ENCODE measurements at regions not wholly inside any gene's neighbourhood (a gene's known extent, or its start where the extent isn't known, plus 50 kb on each side); places are given as distances from the start of the nearest gene placed in this dataset.

- no peaks in the 10 kb centered on the region for H3K36me3 ChIP-seq
- H3K9me3 ChIP-seq = no peaks in the 10 kb centered on the region
- H3K4me3 ChIP-seq = no peak overlapping the region
- no peak for DNase-seq (ENCODE audit: low spot score in 2 of 2)
- no peaks in the 10 kb centered on the region for H3K27me3 ChIP-seq
- H3K4me1 ChIP-seq = no peaks in the 10 kb centered on the region
- WGBS, 2 donors = 22 to 27% methylated on average over 6 of the region's 6 CpGs
- TF ChIP-seq POLR2A (IDR thresholded peaks at IDR 0.05) = no peak
- TF ChIP-seq CTCF (IDR thresholded peaks at IDR 0.05) = no peak
- no peak for TF ChIP-seq EP300 (IDR thresholded peaks at IDR 0.05)
- H3K27ac ChIP-seq = no peak overlapping the region
These were observed 391.9 kb downstream of the KCTD8 start for GRCh38 chr4:44056721-44057151.

- H3K27me3 ChIP-seq = no peaks in the 10 kb centered on the region
- H3K4me3 ChIP-seq = no peak overlapping the region
- no peaks in the 10 kb centered on the region for H3K4me1 ChIP-seq
- no peaks in the 10 kb centered on the region for H3K36me3 ChIP-seq
- 85 to 86% methylated on average over 6 of the region's 6 CpGs for WGBS, 2 donors
- DNase-seq (ENCODE audit: low spot score in 2 of 2) = no peak
- TF ChIP-seq CTCF (IDR thresholded peaks at IDR 0.05) (no peak), EP300 (IDR thresholded peaks at IDR 0.05) (no peak)
- peaks cover 0 to 5% (median 0%) of the 10 kb centered on the region in 4 donors for H3K9me3 ChIP-seq
- H3K27ac ChIP-seq = no peak overlapping the region
These were observed 377.8 kb downstream of the KCTD8 start for GRCh38 chr4:44070843-44071242.

- no peaks in the 10 kb centered on the region for H3K27me3 ChIP-seq
- no peak for DNase-seq (ENCODE audit: low spot score in 2 of 2)
- peaks cover 0 to 5% (median 0%) of the 10 kb centered on the region in 4 donors for H3K9me3 ChIP-seq
- TF ChIP-seq EP300 (IDR thresholded peaks at IDR 0.05) = no peak
- TF ChIP-seq POLR2A (IDR thresholded peaks at IDR 0.05) = no peak
- TF ChIP-seq CTCF (IDR thresholded peaks at IDR 0.05) = no peak
- 81 to 86% methylated on average over 10 to 12 of the region's 12 CpGs for WGBS, 2 donors
- H3K36me3 ChIP-seq = no peaks in the 10 kb centered on the region
- no peak overlapping the region for H3K4me3 ChIP-seq
- no peak overlapping the region for H3K27ac ChIP-seq
- no peaks in the 10 kb centered on the region for H3K4me1 ChIP-seq
These were observed 376.4 kb downstream of the KCTD8 start for GRCh38 chr4:44071959-44072955.

- Histone ChIP-seq H3K4me3 (no peak overlapping the region), H3K9me3 (no peaks in the 10 kb centered on the region), H3K4me1 (no peaks in the 10 kb centered on the region), H3K27me3 (no peaks in the 10 kb centered on the region), H3K27ac (no peak overlapping the region), H3K36me3 (no peaks in the 10 kb centered on the region)
- TF ChIP-seq POLR2A (IDR thresholded peaks at IDR 0.05) (no peak), CTCF (IDR thresholded peaks at IDR 0.05) (no peak), EP300 (IDR thresholded peaks at IDR 0.05) (no peak)
- DNase-seq (ENCODE audit: low spot score in 2 of 2) = no peak
These were observed 361.9 kb downstream of the KCTD8 start for GRCh38 chr4:44086753-44087152.

GRCh38 chr4:44093390-44093789, 355.2 kb downstream of the KCTD8 start:
- DNase-seq (ENCODE audit: low spot score in 2 of 2) = no peak
- H3K27me3 ChIP-seq = no peaks in the 10 kb centered on the region
- no peak overlapping the region for H3K4me3 ChIP-seq
- TF ChIP-seq POLR2A (IDR thresholded peaks at IDR 0.05) (no peak), CTCF (IDR thresholded peaks at IDR 0.05) (no peak), EP300 (IDR thresholded peaks at IDR 0.05) (no peak)
- H3K36me3 ChIP-seq = no peaks in the 10 kb centered on the region
- no peaks in the 10 kb centered on the region for H3K9me3 ChIP-seq
- H3K27ac ChIP-seq = no peak overlapping the region
- H3K4me1 ChIP-seq = no peaks in the 10 kb centered on the region
